Transverse colon (tissue), 4 donors: ENCODE measurements at regions not wholly inside any gene's neighbourhood (a gene's known extent, or its start where the extent isn't known, plus 50 kb on each side); places are given as distances from the start of the nearest gene placed in this dataset.

Experiments
- DNase-seq: peaks from one replicate; pipeline ENCODE4 v3.0.0-alpha.2; 2019
- H3K27ac ChIP-seq, 4 donors: fragments of 200-600 bp; sonication (generic); 2 replicates each; pipeline ENCODE4 v1.5.1; 2016 to 2018; ENCODE audit warnings: inconsistent platforms in 4 of 4
- H3K27me3 ChIP-seq: fragments of 200-600 bp; sonication (generic); 2 replicates; pipeline ENCODE4 v1.5.1; 2017; ENCODE audit warnings: inconsistent platforms
- H3K36me3 ChIP-seq, 4 donors: fragments of 200-600 bp; sonication (generic); 2 replicates each; pipeline ENCODE4 v1.5.1; 2017 to 2019; ENCODE audit warnings: inconsistent platforms in 4 of 4
- H3K4me1 ChIP-seq, 4 donors: fragments of 200-600 bp; sonication (generic); 2 replicates each; pipeline ENCODE4 v1.5.1; 2017 to 2020; ENCODE audit warnings: inconsistent platforms in 4 of 4
- H3K4me3 ChIP-seq, 4 donors: fragments of 200-600 bp; sonication (generic); 1 replicate in 1 of 4; 2 replicates in 3 of 4; pipeline versions ENCODE4 v1.5.1 to v1.6.1; 2017 to 2019; ENCODE audit warnings: inconsistent platforms in 4 of 4
- H3K9me3 ChIP-seq, 2 donors: fragments of 200-600 bp; sonication (generic); 2 replicates each; pipeline ENCODE4 v1.5.1; 2017 to 2019; ENCODE audit warnings: inconsistent platforms in 2 of 2
- EP300 ChIP-seq: sonication (generic); formaldehyde crosslinking; IDR thresholded peaks from one replicate; pipeline ENCODE4 v1.6.1; 2017; ENCODE audit warnings: antibody characterized with exemption, low read depth
- POLR2A ChIP-seq: fragments of 450-650 bp; IDR thresholded peaks from one replicate; pipeline ENCODE4 v1.6.1; 2016; ENCODE audit warnings: antibody characterized with exemption, mild to moderate bottlenecking, moderate library complexity
- POLR2AphosphoS5 ChIP-seq, 3 donors: sonication (generic); formaldehyde crosslinking; IDR thresholded peaks; one replicate each; pipeline ENCODE4 v1.6.1; 2016; ENCODE audit warnings: antibody characterized with exemption in 3 of 3
- WGBS, 2 donors: methylation state at CpG; one replicate each; pipeline ENCODE4 v1.1.5; 2018; ENCODE audit warnings: low coverage in 1 of 2; 5-methylcytosine and 5-hydroxymethylcytosine counted together
- in situ Hi-C, 4 donors: fragments of 200-750 bp; cut with MboI; loops; one replicate each; pipeline versions ENCODE4 v1.15.0 to v1.15.1; 2017; ENCODE audit warnings: low sequenced_read_pairs in 3 of 4, low pct_ligation_motif_present in 1 of 4, low pct_unique_long_range_greater_than_20kb in 1 of 4
- intact Hi-C: fragments of 100-400 bp; cut with DNase I; formaldehyde crosslinking; loops from one replicate; pipeline ENCODE4 v1.15.1; 2023; ENCODE audit warnings: low total_unique reads
- TF ChIP-seq, protein P1 (sequence below), 5 experiments: fragments of 200-600 bp in 3 of 5; fragments of 450-650 bp in 2 of 5; sonication (generic) in 3 of 5; IDR thresholded peaks; 1 replicate in 2 of 5; 2 replicates in 3 of 5; pipeline ENCODE4 v1.5.1; 2016 to 2017; ENCODE audit warnings: antibody characterized with exemption in 5 of 5, inconsistent platforms in 3 of 5, mild to moderate bottlenecking in 2 of 5, moderate library complexity in 1 of 5

GRCh38 chr12:94743174-94743573, 92.8 kb upstream of the TMCC3 start:
- no peaks in the 10 kb centered on the region for H3K9me3 ChIP-seq
- no peak for DNase-seq
- no peaks in the 10 kb centered on the region for H3K4me1 ChIP-seq
- H3K27me3 ChIP-seq, result no peaks in the 10 kb centered on the region
- no peaks in the 10 kb centered on the region for H3K36me3 ChIP-seq
- intact Hi-C loops (no loop called here), in situ Hi-C loops (no loop called here)
- H3K27ac ChIP-seq, result no peak overlapping the region
- no peak overlapping the region for H3K4me3 ChIP-seq
- 73 to 81% methylated on average over 3 of the region's 3 CpGs for WGBS, 2 donors
- TF ChIP-seq EP300, result no peak

GRCh38 chr12:94740601-94741362, 90.4 kb upstream of the TMCC3 start:
- TF ChIP-seq EP300, result no peak
- TF ChIP-seq POLR2AphosphoS5 (IDR thresholded peaks at IDR 0.05), result no peak
- no peak for TF ChIP-seq POLR2A
- TF ChIP-seq, protein P1, sequence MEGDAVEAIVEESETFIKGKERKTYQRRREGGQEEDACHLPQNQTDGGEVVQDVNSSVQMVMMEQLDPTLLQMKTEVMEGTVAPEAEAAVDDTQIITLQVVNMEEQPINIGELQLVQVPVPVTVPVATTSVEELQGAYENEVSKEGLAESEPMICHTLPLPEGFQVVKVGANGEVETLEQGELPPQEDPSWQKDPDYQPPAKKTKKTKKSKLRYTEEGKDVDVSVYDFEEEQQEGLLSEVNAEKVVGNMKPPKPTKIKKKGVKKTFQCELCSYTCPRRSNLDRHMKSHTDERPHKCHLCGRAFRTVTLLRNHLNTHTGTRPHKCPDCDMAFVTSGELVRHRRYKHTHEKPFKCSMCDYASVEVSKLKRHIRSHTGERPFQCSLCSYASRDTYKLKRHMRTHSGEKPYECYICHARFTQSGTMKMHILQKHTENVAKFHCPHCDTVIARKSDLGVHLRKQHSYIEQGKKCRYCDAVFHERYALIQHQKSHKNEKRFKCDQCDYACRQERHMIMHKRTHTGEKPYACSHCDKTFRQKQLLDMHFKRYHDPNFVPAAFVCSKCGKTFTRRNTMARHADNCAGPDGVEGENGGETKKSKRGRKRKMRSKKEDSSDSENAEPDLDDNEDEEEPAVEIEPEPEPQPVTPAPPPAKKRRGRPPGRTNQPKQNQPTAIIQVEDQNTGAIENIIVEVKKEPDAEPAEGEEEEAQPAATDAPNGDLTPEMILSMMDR (IDR thresholded peaks at IDR 0.05), result no peak
- Histone ChIP-seq H3K27me3 (no peaks in the 10 kb centered on the region), H3K27ac (no peak overlapping the region), H3K9me3 (no peaks in the 10 kb centered on the region), H3K4me3 (no peak overlapping the region), H3K36me3 (no peaks in the 10 kb centered on the region), H3K4me1 (no peaks in the 10 kb centered on the region)
- in situ Hi-C loops (no loop called here), intact Hi-C loops (no loop called here)
- WGBS, 2 donors, result 40 to 68% methylated on average over 1 to 5 of the region's 5 CpGs
- no peak for DNase-seq

DNA sequence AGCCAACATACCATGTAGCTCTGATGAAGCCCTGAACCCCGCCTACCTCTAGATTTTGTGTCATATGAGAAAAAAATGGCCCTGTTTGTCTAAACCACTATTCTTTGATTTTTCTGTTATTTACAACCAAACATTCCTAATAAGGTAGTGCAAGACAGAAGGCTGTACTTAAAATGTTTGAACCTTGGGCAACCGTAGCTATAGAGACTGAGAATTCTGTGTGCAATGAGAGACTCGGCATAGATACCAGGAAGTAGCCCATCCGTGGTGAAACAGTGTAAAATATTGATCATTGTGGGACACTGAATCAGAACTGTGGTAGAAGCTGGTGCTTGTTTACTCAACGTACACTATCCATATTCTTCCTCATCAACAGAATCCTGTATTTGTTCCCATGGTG, 86.5 kb upstream of the TMCC3 start:
- no peak for DNase-seq
- Histone ChIP-seq H3K27me3 (no peaks in the 10 kb centered on the region), H3K27ac (no peak overlapping the region), H3K4me1 (no peaks in the 10 kb centered on the region), H3K36me3 (no peaks in the 10 kb centered on the region), H3K4me3 (no peak overlapping the region), H3K9me3 (no peaks in the 10 kb centered on the region)
- in situ Hi-C loops, result no loop called here
- no peak for TF ChIP-seq EP300
- TF ChIP-seq, protein P1 (IDR thresholded peaks at IDR 0.05), result no peak
- no peak for TF ChIP-seq POLR2AphosphoS5 (IDR thresholded peaks at IDR 0.05)
- TF ChIP-seq POLR2A, result no peak
- intact Hi-C loops, result no loop called here
- WGBS, 2 donors, result 87% methylated on average over 3 to 5 of the region's 5 CpGs

GRCh38 chr12:94736004-94736403, 85.6 kb upstream of the TMCC3 start:
- no peak for DNase-seq
- in situ Hi-C loops, result no loop called here
- intact Hi-C loops, result no loop called here
- no peaks in the 10 kb centered on the region for H3K36me3 ChIP-seq
- no peaks in the 10 kb centered on the region for H3K27me3 ChIP-seq
- TF ChIP-seq POLR2A, result no peak
- no peak for TF ChIP-seq EP300
- TF ChIP-seq, protein P1 (IDR thresholded peaks at IDR 0.05), result no peak
- no peak overlapping the region for H3K27ac ChIP-seq
- no peaks in the 10 kb centered on the region for H3K4me1 ChIP-seq
- no peaks in the 10 kb centered on the region for H3K9me3 ChIP-seq
- no peak overlapping the region for H3K4me3 ChIP-seq
- WGBS, 2 donors, result 85 to 87% methylated on average over 3 of the region's 3 CpGs

DNA sequence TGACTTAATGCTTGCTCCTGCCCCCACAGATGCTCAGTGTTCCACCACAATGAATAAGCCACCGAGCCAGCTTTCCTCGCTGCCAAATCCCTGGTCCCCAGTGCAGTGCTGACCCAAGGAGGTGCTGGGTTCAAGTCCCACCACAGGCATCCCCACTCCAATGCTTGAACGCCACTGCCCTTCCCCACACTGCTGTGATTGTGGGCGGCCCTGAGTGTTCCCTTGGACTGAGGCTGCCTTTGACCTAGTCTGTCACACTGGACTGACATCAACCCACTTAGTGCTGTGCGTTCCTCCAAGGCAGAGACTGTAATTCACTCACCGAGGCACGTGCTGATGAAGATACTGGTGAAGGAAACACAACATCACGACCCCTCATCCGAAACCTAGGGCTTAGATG, 83.4 kb upstream of the TMCC3 start:
- Histone ChIP-seq H3K27ac (no peak overlapping the region), H3K27me3 (no peaks in the 10 kb centered on the region), H3K36me3 (no peaks in the 10 kb centered on the region), H3K4me1 (no peaks in the 10 kb centered on the region), H3K9me3 (no peaks in the 10 kb centered on the region), H3K4me3 (no peak overlapping the region)
- intact Hi-C loops (no loop called here), in situ Hi-C loops (no loop called here)
- TF ChIP-seq POLR2AphosphoS5 (IDR thresholded peaks at IDR 0.05) (no peak), EP300 (no peak), POLR2A (no peak)
- TF ChIP-seq, protein P1 (IDR thresholded peaks at IDR 0.05), result no peak
- WGBS, 2 donors, result 80 to 90% methylated on average over 1 to 9 of the region's 9 CpGs
- no peak for DNase-seq
